GM23338 (cell line): ENCODE measurements at regions not wholly inside any gene's neighbourhood (a gene's known extent, or its start where the extent isn't known, plus 50 kb on each side); places are given as distances from the start of the nearest gene placed in this dataset.

Experiments
- ATAC-seq: fragments of 200-7000 bp; cut with Tn5 transposase; 3 replicates; pipeline ENCODE4 v1.9.1; 2020
- DNase-seq: peaks from one replicate; pipeline ENCODE4 v3.0.0-alpha.2; 2015; ENCODE audit warnings: low spot score
- H2AFZ ChIP-seq: fragments of 200-600 bp; sonication (generic); 2 replicates; pipeline ENCODE4 v1.8.0; 2016; ENCODE audit warnings: antibody characterized with exemption, mild to moderate bottlenecking, moderate library complexity
- H3F3A ChIP-seq: fragments of 200-600 bp; sonication (generic); replicated peaks from 2 replicates; pipeline ENCODE4 v1.8.0; 2017; ENCODE audit warnings: antibody characterized with exemption, mixed run types, low read depth
- H3K27ac ChIP-seq: fragments of 200-600 bp; sonication (generic); 2 replicates; pipeline ENCODE4 v1.6.1; 2016; ENCODE audit warnings: low read depth
- H3K27me3 ChIP-seq: fragments of 200-600 bp; sonication (generic); 2 replicates; pipeline ENCODE4 v1.8.0; 2016; ENCODE audit warnings: mild to moderate bottlenecking, mixed run types, moderate library complexity; ENCODE audit not compliant: insufficient read depth
- H3K36me3 ChIP-seq: fragments of 200-600 bp; sonication (generic); 2 replicates; pipeline ENCODE4 v1.8.0; 2016; ENCODE audit warnings: mild to moderate bottlenecking; ENCODE audit not compliant: insufficient read depth
- H3K4me1 ChIP-seq: fragments of 200-600 bp; sonication (generic); 2 replicates; pipeline ENCODE4 v1.8.0; 2016; ENCODE audit warnings: mild to moderate bottlenecking, moderate library complexity; ENCODE audit not compliant: insufficient read depth
- H3K4me2 ChIP-seq: fragments of 200-600 bp; sonication (generic); 2 replicates; pipeline ENCODE4 v1.7.1; 2017; ENCODE audit warnings: mixed run types
- H3K4me3 ChIP-seq: fragments of 200-600 bp; sonication (generic); 2 replicates; pipeline ENCODE4 v1.6.1; 2016; ENCODE audit warnings: mixed run types
- H3K79me2 ChIP-seq: fragments of 200-600 bp; sonication (generic); replicated peaks from 2 replicates; pipeline ENCODE4 v1.8.0; 2017; ENCODE audit warnings: mild to moderate bottlenecking; ENCODE audit not compliant: insufficient read depth
- H3K9me2 ChIP-seq: fragments of 200-600 bp; sonication (generic); 2 replicates; pipeline ENCODE4 v1.8.0; 2017; ENCODE audit not compliant: insufficient read depth
- H4K20me1 ChIP-seq: fragments of 200-600 bp; sonication (generic); replicated peaks from 2 replicates; pipeline ENCODE4 v1.8.0; 2017; ENCODE audit warnings: mild to moderate bottlenecking; ENCODE audit not compliant: insufficient read depth
- H3K27ac Mint-ChIP-seq: 2 replicates; pipeline ENCODE4 v1.8.0; 2020; ENCODE audit warnings: inconsistent platforms, mild to moderate bottlenecking, moderate library complexity, mixed read lengths
- H3K27me3 Mint-ChIP-seq: 3 replicates; pipeline ENCODE4 v1.8.0; 2022; ENCODE audit warnings: low read depth, mild to moderate bottlenecking, moderate library complexity, mixed read lengths, inconsistent platforms; ENCODE audit not compliant: insufficient read depth, poor library complexity
- H3K36me3 Mint-ChIP-seq: 3 replicates; pipeline ENCODE4 v1.8.0; 2021; ENCODE audit warnings: low read depth, mild to moderate bottlenecking, inconsistent platforms, moderate library complexity, mixed read lengths
- H3K4me1 Mint-ChIP-seq: 3 replicates; pipeline ENCODE4 v1.8.0; 2020; ENCODE audit warnings: mild to moderate bottlenecking, inconsistent platforms, mixed read lengths
- H3K4me3 Mint-ChIP-seq: 3 replicates; pipeline ENCODE4 v1.8.0; 2021; ENCODE audit warnings: moderate library complexity, mild to moderate bottlenecking, inconsistent platforms, mixed read lengths
- H3K9me3 Mint-ChIP-seq: 3 replicates; pipeline ENCODE4 v1.8.0; 2020; ENCODE audit warnings: moderate library complexity, mild to moderate bottlenecking, inconsistent platforms, mixed read lengths
- CREB1 ChIP-seq: fragments of 250-450 bp; sonication (Bioruptor Pico); IDR thresholded peaks from 2 replicates; pipeline ENCODE4 v1.5.0; 2020; ENCODE audit warnings: low read depth, mild to moderate bottlenecking, moderate library complexity
- CTCF ChIP-seq, 2 experiments: fragments of 200-600 bp in 1 of 2; sonication (generic) in 1 of 2; conservative IDR thresholded peaks; 2 replicates each; pipeline versions ENCODE4 v1.5.1 to v1.6.1; 2016 to 2017; ENCODE audit warnings: antibody characterized with exemption in 2 of 2, low read depth in 2 of 2, mild to moderate bottlenecking in 2 of 2, moderate library complexity in 1 of 2
- EZH2 ChIP-seq: fragments of 200-600 bp; sonication (generic); IDR thresholded peaks from one replicate; pipeline ENCODE4 v1.8.0; 2017; ENCODE audit warnings: antibody characterized with exemption, mild to moderate bottlenecking, low read depth; ENCODE audit not compliant: unreplicated experiment
- EZH2phosphoT487 ChIP-seq: fragments of 200-600 bp; sonication (generic); IDR thresholded peaks from one replicate; pipeline ENCODE4 v1.8.1; 2018; ENCODE audit warnings: antibody characterized with exemption; ENCODE audit not compliant: unreplicated experiment
- JUNB ChIP-seq: IDR thresholded peaks from one replicate; pipeline ENCODE4 v1.6.1; 2016; ENCODE audit warnings: antibody characterized with exemption; ENCODE audit not compliant: unreplicated experiment
- NANOG ChIP-seq: IDR thresholded peaks from 2 replicates; pipeline ENCODE4 v1.6.1; 2016; ENCODE audit warnings: antibody characterized with exemption, borderline replicate concordance
- POLR2AphosphoS5 ChIP-seq: IDR thresholded peaks from 2 replicates; pipeline ENCODE4 v1.6.1; 2016; ENCODE audit warnings: antibody characterized with exemption, low read depth
- REST ChIP-seq: IDR thresholded peaks from one replicate; pipeline ENCODE4 v1.6.1; 2018; ENCODE audit warnings: antibody characterized with exemption; ENCODE audit not compliant: unreplicated experiment
- STAT1 ChIP-seq: IDR thresholded peaks from one replicate; pipeline ENCODE4 v1.6.1; 2016; ENCODE audit warnings: antibody characterized with exemption; ENCODE audit not compliant: unreplicated experiment
- ZNF114 ChIP-seq: fragments of 250-450 bp; sonication (Bioruptor Pico); IDR thresholded peaks from 2 replicates; pipeline ENCODE4 v1.5.0; 2020; ENCODE audit warnings: mild to moderate bottlenecking, moderate library complexity
- ZNF462 ChIP-seq: fragments of 250-450 bp; sonication (Bioruptor Pico); IDR thresholded peaks from 2 replicates; pipeline ENCODE4 v1.5.0; 2020; ENCODE audit warnings: mild to moderate bottlenecking, moderate library complexity

GRCh38 chr2:58427572-58428095, 186.5 kb upstream of the FANCL start:
- Mint-ChIP-seq H3K27ac (peak overlapping the region; percentile 99), H3K4me1 (peaks cover 27% of the 10 kb centered on the region), H3K36me3 (peaks cover 7% of the 10 kb centered on the region; the same call in 1 of the 3 replicates), H3K9me3 (no peaks in the 10 kb centered on the region), H3K4me3 (peak overlapping the region; percentile 93), H3K27me3 (peaks cover 11% of the 10 kb centered on the region)
- H3K27me3 ChIP-seq, result no peaks in the 10 kb centered on the region
- 0 out of 2 replicates have a peak, but pooled peaks cover 3% of the 10 kb centered on the region for H3F3A ChIP-seq
- H3K27ac ChIP-seq, result peak overlapping the region; percentile 100
- H3K4me3 ChIP-seq, result peak overlapping the region; percentile 82
- peak overlapping the region; percentile 82 for H3K4me2 ChIP-seq
- no peaks in the 10 kb centered on the region for H3K36me3 ChIP-seq
- no peaks in the 10 kb centered on the region for H4K20me1 ChIP-seq
- H3K9me2 ChIP-seq, result no peaks in the 10 kb centered on the region
- H3K79me2 ChIP-seq, result peaks cover 6% of the 10 kb centered on the region
- TF ChIP-seq CTCF (conservative IDR thresholded peaks at IDR 0.05; ENCODE audit: low read depth in 2 of 2), result no peak
- TF ChIP-seq EZH2, result no peak
- TF ChIP-seq POLR2AphosphoS5, result peak; percentile 28; the same call in 1 of the 2 replicates
- H2AFZ ChIP-seq, result no peak overlapping the region; the same call in 1 of the 2 replicates
- ATAC-seq (peak; percentile 13), DNase-seq (peak; percentile 69)
- H3K4me1 ChIP-seq, result peaks cover 19% of the 10 kb centered on the region

DNA sequence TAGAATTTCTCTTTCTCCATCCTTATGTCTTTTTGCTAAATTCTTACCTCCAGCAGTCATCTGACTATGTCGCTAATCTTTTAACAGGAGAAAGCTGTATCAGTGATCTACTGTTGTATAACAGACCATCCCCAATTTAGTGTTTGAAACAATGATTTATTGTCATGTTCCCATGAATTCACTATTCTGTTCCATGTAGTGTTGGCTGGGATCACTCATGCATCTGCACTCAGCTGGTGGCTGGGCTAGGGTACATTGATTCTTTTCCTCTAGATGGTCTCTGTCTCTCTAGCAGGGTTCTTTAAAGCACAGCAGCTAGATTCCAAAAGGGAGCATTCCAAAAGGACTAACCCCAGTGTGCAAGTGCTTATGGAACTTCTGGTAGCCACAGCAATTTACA, 184.2 kb upstream of the FANCL start:
- no peaks in the 10 kb centered on the region for H3K9me3 Mint-ChIP-seq
- Histone ChIP-seq H4K20me1 (no peaks in the 10 kb centered on the region), H3K27me3 (no peaks in the 10 kb centered on the region), H3K27ac (no peak overlapping the region), H3K36me3 (no peaks in the 10 kb centered on the region), H3K4me3 (no peak overlapping the region), H2AFZ (no peak overlapping the region), H3F3A (0 out of 2 replicates have a peak, but pooled peaks cover 3% of the 10 kb centered on the region), H3K9me2 (no peaks in the 10 kb centered on the region), H3K4me1 (peaks cover 19% of the 10 kb centered on the region), H3K79me2 (peaks cover 6% of the 10 kb centered on the region), H3K4me2 (no peak overlapping the region)
- peaks cover 7% of the 10 kb centered on the region; the same call in 1 of the 3 replicates for H3K36me3 Mint-ChIP-seq
- H3K4me3 Mint-ChIP-seq, result no peak overlapping the region
- H3K27me3 Mint-ChIP-seq, result peaks cover 11% of the 10 kb centered on the region
- no peak for DNase-seq
- peaks cover 25% of the 10 kb centered on the region for H3K4me1 Mint-ChIP-seq
- ATAC-seq, result no peak
- no peak overlapping the region for H3K27ac Mint-ChIP-seq
- no peak for TF ChIP-seq ZNF114
- no peak for TF ChIP-seq REST
- no peak for TF ChIP-seq EZH2
- no peak for TF ChIP-seq CREB1 (CRISPR knock-in tag)
- no peak for TF ChIP-seq STAT1
- no peak for TF ChIP-seq NANOG
- no peak for TF ChIP-seq ZNF462 (CRISPR knock-in tag)
- TF ChIP-seq EZH2phosphoT487, result no peak
- no peak for TF ChIP-seq JUNB
